Spinal cord (tissue), 9 donors: ENCODE measurements at regions not wholly inside any gene's neighbourhood (a gene's known extent, or its start where the extent isn't known, plus 50 kb on each side); places are given as distances from the start of the nearest gene placed in this dataset.

Experiments
- DNase-seq, 6 donors: peaks; one replicate each; pipeline versions ENCODE4 v3.0.0 to v3.0.0-alpha.2; 2013 to 2015; ENCODE audit warnings: low spot score in 6 of 6, low read depth in 4 of 6
- H3K27ac ChIP-seq: one replicate; pipeline ENCODE4 v1.5.1; 2013; ENCODE audit warnings: low read depth, low read length, control low read depth
- H3K27me3 ChIP-seq: one replicate; pipeline ENCODE4 v1.6.1; 2013; ENCODE audit warnings: low read length; ENCODE audit not compliant: control insufficient read depth, insufficient read depth
- H3K36me3 ChIP-seq: one replicate; pipeline ENCODE4 v1.6.1; 2013; ENCODE audit warnings: low read length; ENCODE audit not compliant: control insufficient read depth, insufficient read depth
- H3K4me1 ChIP-seq: one replicate; pipeline ENCODE4 v1.6.1; 2013; ENCODE audit warnings: low read length; ENCODE audit not compliant: control insufficient read depth, insufficient read depth
- H3K4me3 ChIP-seq: one replicate; pipeline ENCODE4 v1.5.1; 2013; ENCODE audit warnings: low read depth, low read length, control low read depth
- H3K9me3 ChIP-seq: one replicate; pipeline ENCODE4 v1.6.1; 2013; ENCODE audit warnings: low read length; ENCODE audit not compliant: control insufficient read depth, insufficient read depth
- WGBS: methylation state at CpG from one replicate; pipeline ENCODE4 v1.1.5; 2013; ENCODE audit warnings: missing lambda C conversion rate; ENCODE audit not compliant: insufficient coverage; 5-methylcytosine and 5-hydroxymethylcytosine counted together
- donor health status: healthy.

DNA sequence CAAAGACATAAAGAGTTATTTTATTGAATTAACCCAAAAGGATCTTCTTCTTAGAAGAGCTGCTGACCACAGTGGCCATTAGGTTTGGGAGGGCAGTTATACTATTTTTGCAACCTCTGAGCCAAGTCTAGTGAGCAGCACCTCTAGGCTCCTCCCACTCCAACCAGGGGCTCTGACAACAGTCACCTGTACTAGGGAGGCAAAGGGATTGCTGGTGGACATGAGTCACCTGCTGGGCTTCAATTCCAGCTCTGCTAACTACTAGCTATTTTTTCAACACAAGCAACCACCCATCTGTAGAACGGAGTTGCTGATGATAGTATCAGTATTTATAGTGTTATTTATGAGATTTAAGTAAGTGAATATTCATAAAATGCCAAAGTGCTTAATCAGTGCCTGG, 166.0 kb downstream of the KLHL28 start:
- Histone ChIP-seq H3K27ac (no peak overlapping the region), H3K36me3 (no peaks in the 10 kb centered on the region), H3K4me1 (no peaks in the 10 kb centered on the region), H3K9me3 (no peaks in the 10 kb centered on the region), H3K27me3 (no peaks in the 10 kb centered on the region), H3K4me3 (no peak overlapping the region)
- no CpG with 5 or more reads among the region's 1 CpG for WGBS
- DNase-seq, result no peak

DNA sequence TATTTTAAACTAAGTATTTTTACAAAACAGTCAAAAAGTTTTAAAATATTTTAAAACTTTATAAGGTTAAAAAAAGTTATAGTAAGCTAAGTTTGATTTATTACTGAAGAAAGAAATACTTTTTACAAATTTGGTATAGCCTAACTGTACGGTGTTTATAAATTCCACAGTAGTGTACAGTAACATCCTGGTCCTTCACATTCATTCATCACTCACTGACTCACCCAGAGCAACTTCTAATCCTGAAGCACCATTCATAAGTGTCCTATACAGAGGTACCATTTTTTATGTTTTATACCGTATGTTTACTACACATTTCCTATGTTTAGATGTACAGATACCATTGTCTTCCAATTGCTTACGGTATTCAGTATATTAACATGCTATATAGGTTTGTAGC, 170.0 kb downstream of the KLHL28 start:
- H3K9me3 ChIP-seq, result no peaks in the 10 kb centered on the region
- no peaks in the 10 kb centered on the region for H3K36me3 ChIP-seq
- no peak for DNase-seq
- no peak overlapping the region for H3K4me3 ChIP-seq
- 60% methylated on average over 1 of the region's 3 CpGs for WGBS
- no peaks in the 10 kb centered on the region for H3K4me1 ChIP-seq
- no peaks in the 10 kb centered on the region for H3K27me3 ChIP-seq
- no peak overlapping the region for H3K27ac ChIP-seq

DNA sequence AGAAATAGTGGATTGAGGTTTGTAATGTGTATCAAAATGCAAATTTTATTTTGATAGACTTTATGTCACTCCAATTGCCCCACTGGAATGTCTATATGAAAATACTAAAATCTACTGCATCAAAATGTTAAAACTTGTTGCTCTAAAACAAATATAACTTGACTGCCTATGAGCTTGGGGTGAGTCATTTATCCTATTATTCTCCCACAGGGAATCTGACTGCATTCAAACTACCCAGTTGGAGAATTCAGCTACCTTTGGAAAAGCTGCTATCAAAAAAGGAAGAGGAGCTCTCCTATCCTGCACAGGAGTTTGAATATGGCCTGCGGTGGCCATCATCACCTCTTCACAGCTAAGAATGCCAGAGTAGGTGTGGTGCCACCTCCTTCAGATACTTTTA, 173.1 kb downstream of the KLHL28 start:
- no CpG with 5 or more reads among the region's 1 CpG for WGBS
- no peaks in the 10 kb centered on the region for H3K27me3 ChIP-seq
- no peak overlapping the region for H3K27ac ChIP-seq
- DNase-seq, result no peak
- no peak overlapping the region for H3K4me3 ChIP-seq
- no peaks in the 10 kb centered on the region for H3K4me1 ChIP-seq
- H3K9me3 ChIP-seq, result no peaks in the 10 kb centered on the region
- H3K36me3 ChIP-seq, result no peaks in the 10 kb centered on the region

DNA sequence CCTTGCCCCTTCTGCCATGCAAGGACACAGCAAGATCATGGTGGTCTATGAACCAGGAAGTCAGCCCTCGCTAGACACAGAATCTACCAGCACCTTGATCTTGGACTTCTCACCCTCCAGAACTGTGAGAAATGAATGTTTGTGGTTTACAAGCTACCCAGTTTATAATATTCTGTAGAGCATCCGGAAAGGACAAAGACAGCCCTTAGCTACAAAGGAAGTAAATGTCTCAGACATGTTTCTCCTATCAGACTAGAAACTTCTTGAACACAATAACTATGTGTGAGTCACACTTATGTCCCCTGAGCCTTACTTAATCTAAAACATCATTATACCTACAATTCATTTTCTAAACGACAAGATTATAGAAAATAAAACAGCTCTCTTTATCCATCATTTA, 176.7 kb downstream of the KLHL28 start:
- Histone ChIP-seq H3K27ac (no peak overlapping the region), H3K4me3 (no peak overlapping the region), H3K9me3 (no peaks in the 10 kb centered on the region), H3K4me1 (no peaks in the 10 kb centered on the region), H3K36me3 (no peaks in the 10 kb centered on the region), H3K27me3 (no peaks in the 10 kb centered on the region)
- whole genome bisulfite sequencing, result no CpG with 5 or more reads among the region's 3 CpGs
- DNase-seq, result no peak

DNA sequence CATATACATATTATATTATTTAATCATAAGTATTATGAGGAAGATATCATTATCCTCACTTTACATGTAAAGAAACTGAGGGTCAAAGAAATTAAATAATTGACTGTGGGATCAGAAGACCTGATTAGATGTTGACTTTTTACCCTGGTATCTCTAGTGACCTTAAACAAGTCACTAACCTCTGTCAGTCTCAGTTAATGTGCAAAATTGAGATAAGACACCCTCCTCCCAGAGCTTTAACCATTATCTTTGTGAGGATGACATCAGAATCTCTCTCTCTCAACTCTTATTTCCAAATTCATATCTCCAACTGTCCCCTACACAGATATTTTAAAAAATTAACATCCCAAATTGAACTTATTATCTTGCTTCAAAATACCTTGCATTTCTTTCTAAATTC, 177.8 kb downstream of the KLHL28 start:
- no peak for DNase-seq
- H3K36me3 ChIP-seq, result no peaks in the 10 kb centered on the region
- H3K27me3 ChIP-seq, result no peaks in the 10 kb centered on the region
- no peaks in the 10 kb centered on the region for H3K9me3 ChIP-seq
- H3K27ac ChIP-seq, result no peak overlapping the region
- H3K4me1 ChIP-seq, result no peaks in the 10 kb centered on the region
- no peak overlapping the region for H3K4me3 ChIP-seq

DNA sequence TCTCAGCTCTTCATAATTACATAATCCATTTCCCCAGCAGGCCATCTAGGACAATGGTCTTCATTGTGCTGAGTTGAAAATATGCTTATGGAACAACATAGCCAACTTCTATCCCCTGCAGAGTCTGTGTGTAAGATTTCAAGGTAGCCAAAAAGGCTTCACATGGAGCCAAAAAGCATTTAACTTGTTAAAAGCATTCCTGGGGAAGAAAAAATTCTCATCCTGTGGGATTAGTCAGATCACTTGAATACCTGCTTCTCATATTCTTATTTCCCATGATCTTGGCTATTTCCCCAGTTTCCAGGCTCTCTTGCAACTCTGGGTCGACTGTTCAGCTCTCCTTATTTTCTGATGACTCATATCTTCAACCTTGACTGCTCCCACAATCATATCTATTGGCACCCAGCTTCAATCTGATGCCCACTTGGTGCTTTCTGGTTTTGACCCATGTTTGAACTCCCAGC, 178.9 kb downstream of the KLHL28 start:
- no peaks in the 10 kb centered on the region for H3K27me3 ChIP-seq
- H3K9me3 ChIP-seq, result no peaks in the 10 kb centered on the region
- H3K4me3 ChIP-seq, result no peak overlapping the region
- no peaks in the 10 kb centered on the region for H3K36me3 ChIP-seq
- no peak overlapping the region for H3K27ac ChIP-seq
- H3K4me1 ChIP-seq, result no peaks in the 10 kb centered on the region
- DNase-seq, result no peak
- WGBS, result 77% methylated on average over 1 of the region's 1 CpG

DNA sequence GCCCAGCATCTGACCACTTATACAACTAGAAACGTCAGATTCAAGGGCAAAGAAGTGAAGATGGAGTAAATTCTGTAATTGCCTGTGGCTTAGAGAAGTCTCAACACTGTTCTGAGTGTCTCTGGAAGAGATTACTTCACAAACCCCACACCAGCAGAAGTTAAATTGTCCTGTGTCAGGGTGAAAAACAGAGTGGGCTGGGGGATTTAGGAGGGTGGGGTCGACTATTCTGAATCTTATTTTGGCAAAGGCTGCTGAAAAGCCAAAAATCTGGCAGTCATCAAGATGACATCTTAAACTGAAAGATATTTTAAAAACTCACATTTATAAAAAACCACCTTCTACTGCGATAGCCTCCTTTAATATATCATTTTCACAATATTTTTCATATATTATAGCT, 180.8 kb downstream of the KLHL28 start:
- no peaks in the 10 kb centered on the region for H3K9me3 ChIP-seq
- H3K4me1 ChIP-seq, result no peaks in the 10 kb centered on the region
- no peak overlapping the region for H3K27ac ChIP-seq
- no peak for DNase-seq
- no peak overlapping the region for H3K4me3 ChIP-seq
- H3K27me3 ChIP-seq, result no peaks in the 10 kb centered on the region
- no peaks in the 10 kb centered on the region for H3K36me3 ChIP-seq
- no CpG with 5 or more reads among the region's 3 CpGs for WGBS

DNA sequence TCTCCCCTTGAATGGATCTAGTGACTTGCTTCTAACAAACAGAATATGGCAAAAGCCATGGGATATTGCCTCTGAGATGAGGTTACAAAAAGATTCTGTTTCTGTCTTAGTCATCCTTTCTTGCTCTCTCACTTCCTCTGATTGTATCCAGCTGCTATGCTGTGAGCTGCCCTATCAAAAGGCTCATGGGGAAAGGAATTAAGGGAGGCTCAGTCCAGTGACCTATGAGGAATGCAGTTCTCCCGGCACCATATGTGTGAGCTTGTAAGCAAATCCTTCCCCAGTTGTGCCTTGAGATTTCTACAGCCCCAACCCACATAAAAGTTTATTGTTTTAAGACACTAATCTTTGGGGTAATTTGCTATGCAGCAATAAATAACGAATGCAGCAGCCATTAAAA, 183.1 kb downstream of the KLHL28 start:
- no peaks in the 10 kb centered on the region for H3K27me3 ChIP-seq
- H3K27ac ChIP-seq, result no peak overlapping the region
- no peak overlapping the region for H3K4me3 ChIP-seq
- H3K36me3 ChIP-seq, result no peaks in the 10 kb centered on the region
- H3K4me1 ChIP-seq, result no peaks in the 10 kb centered on the region
- no peak for DNase-seq
- no peaks in the 10 kb centered on the region for H3K9me3 ChIP-seq
- WGBS, result no CpG with 5 or more reads among the region's 2 CpGs

DNA sequence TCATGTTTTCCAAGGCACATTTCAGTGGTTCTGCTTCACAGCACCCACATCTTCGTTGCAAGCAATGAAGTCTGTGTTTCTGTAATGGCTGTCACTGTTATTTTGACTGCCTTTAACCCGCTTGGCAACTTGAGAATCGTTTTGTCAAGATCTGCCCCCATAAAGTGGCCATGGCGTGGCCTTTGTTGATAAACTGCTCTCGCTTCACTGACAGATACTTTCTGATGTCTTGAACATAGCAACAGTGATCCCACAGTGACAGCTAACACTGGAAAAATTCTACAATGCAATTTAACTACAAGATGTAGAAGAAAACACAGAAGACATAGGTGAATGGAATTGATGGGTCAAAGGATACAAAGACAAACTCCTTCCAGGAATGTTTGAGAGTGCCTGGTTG, 184.2 kb downstream of the KLHL28 start:
- Histone ChIP-seq H3K4me1 (no peaks in the 10 kb centered on the region), H3K4me3 (no peak overlapping the region), H3K9me3 (no peaks in the 10 kb centered on the region), H3K36me3 (no peaks in the 10 kb centered on the region), H3K27me3 (no peaks in the 10 kb centered on the region), H3K27ac (no peak overlapping the region)
- 79% methylated on average over 5 of the region's 5 CpGs for WGBS
- no peak for DNase-seq

DNA sequence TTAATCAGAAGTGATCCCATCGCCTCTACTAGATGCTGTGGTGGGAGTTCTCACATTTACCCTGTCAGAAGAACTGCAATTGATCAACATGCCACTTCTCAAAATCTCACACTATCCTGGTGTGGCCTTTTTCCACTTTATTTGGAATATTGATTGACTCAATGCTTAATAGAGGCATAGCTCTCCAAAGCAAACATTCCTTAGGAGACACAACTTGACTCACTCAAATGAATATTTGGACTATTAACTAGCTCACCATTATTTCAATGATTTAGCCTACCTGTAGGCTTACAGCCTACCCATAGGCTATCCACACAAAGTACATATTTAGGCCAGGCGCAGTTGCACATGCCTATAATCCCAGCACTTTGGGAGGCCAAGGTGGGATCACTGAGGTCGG, 186.5 kb downstream of the KLHL28 start:
- no peak for DNase-seq
- no peaks in the 10 kb centered on the region for H3K27me3 ChIP-seq
- no peak overlapping the region for H3K27ac ChIP-seq
- no peaks in the 10 kb centered on the region for H3K9me3 ChIP-seq
- no peak overlapping the region for H3K4me3 ChIP-seq
- 97% methylated on average over 2 of the region's 3 CpGs for WGBS
- H3K36me3 ChIP-seq, result no peaks in the 10 kb centered on the region
- no peaks in the 10 kb centered on the region for H3K4me1 ChIP-seq
